Naive thymus-derived CD4-positive, alpha-beta T cell (primary cell): ENCODE measurements at regions not wholly inside any gene's neighbourhood (a gene's known extent, or its start where the extent isn't known, plus 50 kb on each side); places are given as distances from the start of the nearest gene placed in this dataset.

Experiments used
- ATAC-seq: fragments of 150-1000 bp; cut with Tn5 transposase; 2 replicates; pipeline ENCODE4 v1.10.0; 2021; ENCODE audit warnings: mild to moderate bottlenecking, moderate library complexity
- CTCF ChIA-PET: fragments of 350-600 bp; sonication (Branson Sonifier 250); formaldehyde crosslinking; loops from one replicate; lab custom pipeline; 2021; ENCODE audit warnings: antibody characterized with exemption; lab: Charles Lee
- POLR2A ChIA-PET: fragments of 350-600 bp; sonication (Branson Sonifier 250); formaldehyde crosslinking; loops from one replicate; lab custom pipeline; 2021; ENCODE audit warnings: antibody characterized with exemption, inconsistent platforms; lab: Charles Lee
- DNase-seq, 9 donors: peaks; one replicate each; pipeline versions ENCODE4 v3.0.0 to v3.0.0-alpha.2; 2020 to 2022; ENCODE audit warnings: mixed read lengths in 1 of 9
- H3K27ac ChIP-seq: one replicate; pipeline ENCODE4 v1.7.0; 2013; ENCODE audit warnings: mild to moderate bottlenecking, low read depth, low read length, moderate library complexity
- H3K27me3 ChIP-seq, 2 donors: one replicate each; pipeline ENCODE4 v1.7.0; 2013; ENCODE audit warnings: low read length in 2 of 2, mild to moderate bottlenecking in 2 of 2, moderate library complexity in 2 of 2; ENCODE audit not compliant: control insufficient read depth in 2 of 2, insufficient read depth in 2 of 2
- H3K36me3 ChIP-seq, 3 experiments: 1 replicate in 2 of 3; 2 replicates in 1 of 3; pipeline ENCODE4 v1.7.0; 2013; ENCODE audit warnings: low read length in 3 of 3, mild to moderate bottlenecking in 3 of 3, moderate library complexity in 1 of 3; ENCODE audit not compliant: insufficient read depth in 3 of 3, control insufficient read depth in 2 of 3
- H3K4me1 ChIP-seq, 2 donors: one replicate each; pipeline ENCODE4 v1.7.0; 2013; ENCODE audit warnings: low read length in 2 of 2, mild to moderate bottlenecking in 2 of 2, moderate library complexity in 1 of 2; ENCODE audit not compliant: control insufficient read depth in 2 of 2, insufficient read depth in 2 of 2
- H3K4me3 ChIP-seq: 2 replicates; pipeline ENCODE4 v1.7.0; 2013; ENCODE audit warnings: mild to moderate bottlenecking, low read length
- H3K9me3 ChIP-seq, 3 experiments: 1 replicate in 2 of 3; 2 replicates in 1 of 3; pipeline ENCODE4 v1.7.0; 2013; ENCODE audit warnings: low read length in 3 of 3; ENCODE audit not compliant: control insufficient read depth in 2 of 3
- H3K27ac Mint-ChIP-seq, 9 donors: one replicate each; pipeline ENCODE4 v1.8.0; 2020 to 2022; ENCODE audit warnings: mixed read lengths in 9 of 9, mild to moderate bottlenecking in 8 of 9, moderate library complexity in 5 of 9, inconsistent platforms in 2 of 9
- H3K27me3 Mint-ChIP-seq, 5 donors: one replicate each; pipeline ENCODE4 v1.8.0; 2021 to 2022; ENCODE audit warnings: mixed read lengths in 5 of 5, mild to moderate bottlenecking in 1 of 5
- H3K36me3 Mint-ChIP-seq, 5 donors: one replicate each; pipeline ENCODE4 v1.8.0; 2020 to 2022; ENCODE audit warnings: mixed read lengths in 5 of 5, mild to moderate bottlenecking in 3 of 5, inconsistent platforms in 1 of 5
- H3K4me1 Mint-ChIP-seq, 7 donors: one replicate each; pipeline ENCODE4 v1.8.0; 2020 to 2022; ENCODE audit warnings: mixed read lengths in 7 of 7, mild to moderate bottlenecking in 3 of 7, inconsistent platforms in 1 of 7
- H3K4me3 Mint-ChIP-seq, 10 donors: one replicate each; pipeline ENCODE4 v1.8.0; 2020 to 2022; ENCODE audit warnings: mild to moderate bottlenecking in 10 of 10, mixed read lengths in 10 of 10, moderate library complexity in 6 of 10, inconsistent platforms in 2 of 10
- H3K9me3 Mint-ChIP-seq, 11 donors: one replicate each; pipeline ENCODE4 v1.8.0; 2020 to 2022; ENCODE audit warnings: mixed read lengths in 11 of 11, mild to moderate bottlenecking in 4 of 11, inconsistent platforms in 1 of 11, moderate library complexity in 1 of 11
- intact Hi-C, 2 donors: fragments of 100-400 bp; cut with micrococcal nuclease; formaldehyde crosslinking; loops; one replicate each; pipeline ENCODE4 v1.15.1; 2023

- POLR2A ChIA-PET, result no interaction called here
- Mint-ChIP-seq H3K36me3 (no peaks in the 10 kb centered on the region), H3K4me3 (no peak overlapping the region), H3K4me1 (no peaks in the 10 kb centered on the region), H3K27me3 (peaks cover 0 to 18% (median 8%) of the 10 kb centered on the region in 5 donors), H3K9me3 (peaks cover 0 to 29% (median 9%) of the 10 kb centered on the region in 11 donors), H3K27ac (no peak overlapping the region)
- Histone ChIP-seq H3K9me3 (peaks cover 0 to 6% (median 0%) of the 10 kb centered on the region in 3 experiments), H3K27ac (no peak overlapping the region), H3K27me3 (no peaks in the 10 kb centered on the region), H3K36me3 (no peaks in the 10 kb centered on the region), H3K4me3 (no peak overlapping the region), H3K4me1 (no peaks in the 10 kb centered on the region)
- intact Hi-C loops, result no loop called here
- CTCF ChIA-PET, result no interaction called here
- ATAC-seq (no peak), DNase-seq (no peak)
Observed at GRCh38 chr7:45390731-45391130, 183.4 kb upstream of the ADCY1 start.

GRCh38 chr7:45391618-45392451 is 182.3 kb upstream of the ADCY1 start:
- CTCF ChIA-PET, result no interaction called here
- Histone ChIP-seq H3K27me3 (no peaks in the 10 kb centered on the region), H3K9me3 (peaks cover 0 to 6% (median 0%) of the 10 kb centered on the region in 3 experiments), H3K36me3 (no peaks in the 10 kb centered on the region), H3K27ac (no peak overlapping the region), H3K4me1 (no peaks in the 10 kb centered on the region), H3K4me3 (no peak overlapping the region)
- Mint-ChIP-seq H3K36me3 (no peaks in the 10 kb centered on the region), H3K27ac (no peak overlapping the region), H3K27me3 (peaks cover 0 to 15% (median 9%) of the 10 kb centered on the region in 5 donors), H3K4me1 (no peaks in the 10 kb centered on the region), H3K9me3 (peaks cover 4 to 36% (median 11%) of the 10 kb centered on the region in 11 donors), H3K4me3 (no peak overlapping the region)
- intact Hi-C loops, result no loop called here
- POLR2A ChIA-PET, result no interaction called here
- ATAC-seq (no peak), DNase-seq (no peak)

- Mint-ChIP-seq H3K27me3 (peaks cover 0 to 12% (median 9%) of the 10 kb centered on the region in 5 donors), H3K27ac (no peak overlapping the region), H3K4me3 (no peak overlapping the region), H3K4me1 (no peaks in the 10 kb centered on the region), H3K36me3 (no peaks in the 10 kb centered on the region), H3K9me3 (peaks cover 4 to 40% (median 13%) of the 10 kb centered on the region in 11 donors)
- Histone ChIP-seq H3K4me3 (no peak overlapping the region), H3K36me3 (no peaks in the 10 kb centered on the region), H3K4me1 (no peaks in the 10 kb centered on the region), H3K9me3 (peaks cover 0 to 6% (median 0%) of the 10 kb centered on the region in 3 experiments), H3K27me3 (no peaks in the 10 kb centered on the region), H3K27ac (no peak overlapping the region)
- ATAC-seq (no peak), DNase-seq (no peak)
- POLR2A ChIA-PET, result no interaction called here
- intact Hi-C loops, result no loop called here
- CTCF ChIA-PET, result no interaction called here
Observed at GRCh38 chr7:45394117-45394708, 180.0 kb upstream of the ADCY1 start.

- peaks cover 7 to 39% (median 12%) of the 10 kb centered on the region in 11 donors for H3K9me3 Mint-ChIP-seq
- ChIA-PET CTCF (no interaction called here), POLR2A (no interaction called here)
- H3K4me3 ChIP-seq, result no peak overlapping the region
- no peak overlapping the region for H3K4me3 Mint-ChIP-seq
- no peaks in the 10 kb centered on the region for H3K36me3 Mint-ChIP-seq
- peaks cover 0 to 4% (median 0%) of the 10 kb centered on the region in 3 experiments for H3K9me3 ChIP-seq
- H3K36me3 ChIP-seq, result no peaks in the 10 kb centered on the region
- intact Hi-C loops, result no loop called here
- H3K27me3 Mint-ChIP-seq, result peaks cover 3 to 24% (median 9%) of the 10 kb centered on the region in 5 donors
- H3K27ac ChIP-seq, result no peak overlapping the region
- DNase-seq, result no peak
- H3K4me1 ChIP-seq, result no peaks in the 10 kb centered on the region
- peaks cover 0 to 7% (median 0%) of the 10 kb centered on the region in 7 donors for H3K4me1 Mint-ChIP-seq
- ATAC-seq, result no peak
- H3K27ac Mint-ChIP-seq, result no peak overlapping the region
- no peaks in the 10 kb centered on the region for H3K27me3 ChIP-seq
Observed at GRCh38 chr7:45399069-45399468, 175.1 kb upstream of the ADCY1 start.

- intact Hi-C loops, result no loop called here
- Histone ChIP-seq H3K9me3 (no peaks in the 10 kb centered on the region), H3K27ac (no peak overlapping the region), H3K27me3 (no peaks in the 10 kb centered on the region), H3K4me1 (no peaks in the 10 kb centered on the region), H3K36me3 (no peaks in the 10 kb centered on the region), H3K4me3 (no peak overlapping the region)
- Mint-ChIP-seq H3K36me3 (no peaks in the 10 kb centered on the region), H3K4me3 (no peak overlapping the region), H3K4me1 (peaks cover 0 to 7% (median 0%) of the 10 kb centered on the region in 7 donors), H3K27ac (no peak overlapping the region), H3K27me3 (peaks cover 5 to 30% (median 9%) of the 10 kb centered on the region in 5 donors), H3K9me3 (peaks cover 2 to 25% (median 10%) of the 10 kb centered on the region in 11 donors)
- ChIA-PET POLR2A (no interaction called here), CTCF (no interaction called here)
- DNase-seq (no peak), ATAC-seq (no peak)
Observed at GRCh38 chr7:45400680-45401079, 173.5 kb upstream of the ADCY1 start.

- H3K27ac Mint-ChIP-seq, result no peak overlapping the region
- H3K9me3 Mint-ChIP-seq, result peaks cover 0 to 20% (median 6%) of the 10 kb centered on the region in 11 donors
- no peaks in the 10 kb centered on the region for H3K36me3 Mint-ChIP-seq
- no peak overlapping the region for H3K4me3 Mint-ChIP-seq
- Histone ChIP-seq H3K36me3 (no peaks in the 10 kb centered on the region), H3K4me3 (no peak overlapping the region), H3K9me3 (no peaks in the 10 kb centered on the region), H3K4me1 (no peaks in the 10 kb centered on the region), H3K27ac (no peak overlapping the region), H3K27me3 (no peaks in the 10 kb centered on the region)
- intact Hi-C loops, result no loop called here
- CTCF ChIA-PET, result no interaction called here
- ATAC-seq (no peak), DNase-seq (no peak)
- POLR2A ChIA-PET, result no interaction called here
- peaks cover 0 to 7% (median 0%) of the 10 kb centered on the region in 7 donors for H3K4me1 Mint-ChIP-seq
- peaks cover 5 to 28% (median 9%) of the 10 kb centered on the region in 5 donors for H3K27me3 Mint-ChIP-seq
Observed at GRCh38 chr7:45401155-45401554, 173.0 kb upstream of the ADCY1 start.
